Left ventricle myocardium inferior (tissue), 1 donor: ENCODE measurements at regions not wholly inside any gene's neighbourhood (a gene's known extent, or its start where the extent isn't known, plus 50 kb on each side); places are given as distances from the start of the nearest gene placed in this dataset.

Experiments
- DNase-seq: peaks from one replicate; pipeline ENCODE4 v3.0.0-alpha.2; 2020
- H3K27ac ChIP-seq: fragments of 200-600 bp; replicated peaks from 2 replicates; pipeline ENCODE4 v1.8.0; 2021
- H3K27me3 ChIP-seq: fragments of 200-600 bp; 2 replicates; pipeline ENCODE4 v1.8.0; 2021; ENCODE audit warnings: low read depth
- H3K36me3 ChIP-seq: fragments of 200-600 bp; 2 replicates; pipeline ENCODE4 v1.8.0; 2021
- H3K4me1 ChIP-seq: fragments of 200-600 bp; 2 replicates; pipeline ENCODE4 v1.8.0; 2021
- H3K4me3 ChIP-seq: fragments of 200-600 bp; 2 replicates; pipeline ENCODE4 v1.8.0; 2021; ENCODE audit warnings: mild to moderate bottlenecking, moderate library complexity
- H3K9me3 ChIP-seq: fragments of 200-600 bp; replicated peaks from 2 replicates; pipeline ENCODE4 v1.8.0; 2021
- intact Hi-C: fragments of 100-400 bp; cut with micrococcal nuclease; formaldehyde crosslinking; loops from one replicate; pipeline ENCODE4 v1.11.0; 2022
- TF ChIP-seq, protein P1 (sequence below): fragments of 200-600 bp; IDR thresholded peaks from 2 replicates; pipeline ENCODE4 v1.8.0; 2021; ENCODE audit warnings: antibody characterized with exemption, mild to moderate bottlenecking, borderline replicate concordance
- donor health status: DM: no; HTN: yes; CAD: no; lungs with severe emphysema.

DNA sequence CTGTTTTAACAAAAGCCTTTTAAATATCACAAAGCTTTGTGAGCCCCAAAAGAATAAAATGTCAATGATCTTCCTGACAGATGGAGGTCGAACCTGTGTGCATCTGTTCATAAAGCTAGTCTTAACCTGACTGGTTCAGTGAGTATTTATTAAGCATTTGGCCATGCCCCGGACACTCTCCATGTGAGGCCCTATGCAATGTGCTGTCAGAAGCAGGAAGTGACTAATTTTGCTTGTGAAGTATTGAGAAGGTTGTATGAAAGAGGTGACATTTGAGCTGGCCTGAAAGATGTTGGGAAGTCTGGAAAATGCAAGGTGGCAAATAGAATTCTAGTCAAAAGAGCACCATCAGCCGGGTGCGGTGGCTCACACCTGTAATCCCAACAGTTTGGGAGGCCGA, 171.4 kb downstream of the MSL3 start:
- TF ChIP-seq, protein P1, sequence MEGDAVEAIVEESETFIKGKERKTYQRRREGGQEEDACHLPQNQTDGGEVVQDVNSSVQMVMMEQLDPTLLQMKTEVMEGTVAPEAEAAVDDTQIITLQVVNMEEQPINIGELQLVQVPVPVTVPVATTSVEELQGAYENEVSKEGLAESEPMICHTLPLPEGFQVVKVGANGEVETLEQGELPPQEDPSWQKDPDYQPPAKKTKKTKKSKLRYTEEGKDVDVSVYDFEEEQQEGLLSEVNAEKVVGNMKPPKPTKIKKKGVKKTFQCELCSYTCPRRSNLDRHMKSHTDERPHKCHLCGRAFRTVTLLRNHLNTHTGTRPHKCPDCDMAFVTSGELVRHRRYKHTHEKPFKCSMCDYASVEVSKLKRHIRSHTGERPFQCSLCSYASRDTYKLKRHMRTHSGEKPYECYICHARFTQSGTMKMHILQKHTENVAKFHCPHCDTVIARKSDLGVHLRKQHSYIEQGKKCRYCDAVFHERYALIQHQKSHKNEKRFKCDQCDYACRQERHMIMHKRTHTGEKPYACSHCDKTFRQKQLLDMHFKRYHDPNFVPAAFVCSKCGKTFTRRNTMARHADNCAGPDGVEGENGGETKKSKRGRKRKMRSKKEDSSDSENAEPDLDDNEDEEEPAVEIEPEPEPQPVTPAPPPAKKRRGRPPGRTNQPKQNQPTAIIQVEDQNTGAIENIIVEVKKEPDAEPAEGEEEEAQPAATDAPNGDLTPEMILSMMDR, result no peak
- intact Hi-C loops, result no loop called here
- no peak overlapping the region for H3K4me3 ChIP-seq
- peaks cover 2% of the 10 kb centered on the region for H3K9me3 ChIP-seq
- no peak overlapping the region for H3K27ac ChIP-seq
- H3K4me1 ChIP-seq, result no peaks in the 10 kb centered on the region
- no peaks in the 10 kb centered on the region for H3K36me3 ChIP-seq
- no peak for DNase-seq
- H3K27me3 ChIP-seq, result no peaks in the 10 kb centered on the region

DNA sequence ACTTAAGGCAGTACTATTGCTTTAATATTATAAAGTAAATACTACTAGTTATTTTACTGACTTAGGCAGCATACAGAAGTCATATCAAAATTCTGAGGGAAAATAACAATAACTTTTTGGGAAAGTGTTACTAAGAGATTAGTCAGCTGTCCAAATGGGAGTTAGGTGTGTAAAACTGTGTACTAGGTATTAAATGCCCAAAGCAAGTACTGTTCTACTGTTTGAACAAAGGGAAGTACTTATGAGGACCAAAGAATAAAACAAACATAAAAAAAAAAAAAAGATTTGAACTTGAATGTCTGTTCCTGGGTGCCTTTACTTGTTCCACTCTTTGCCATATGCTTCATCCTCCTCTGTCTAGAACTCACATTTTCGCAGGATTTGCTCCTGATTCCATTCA, 174.4 kb downstream of the MSL3 start:
- DNase-seq, result no peak
- H3K27ac ChIP-seq, result no peak overlapping the region
- no peaks in the 10 kb centered on the region for H3K9me3 ChIP-seq
- no peak overlapping the region for H3K4me3 ChIP-seq
- H3K36me3 ChIP-seq, result no peaks in the 10 kb centered on the region
- intact Hi-C loops, result no loop called here
- no peaks in the 10 kb centered on the region for H3K4me1 ChIP-seq
- H3K27me3 ChIP-seq, result no peaks in the 10 kb centered on the region
- TF ChIP-seq, protein P1, result no peak

DNA sequence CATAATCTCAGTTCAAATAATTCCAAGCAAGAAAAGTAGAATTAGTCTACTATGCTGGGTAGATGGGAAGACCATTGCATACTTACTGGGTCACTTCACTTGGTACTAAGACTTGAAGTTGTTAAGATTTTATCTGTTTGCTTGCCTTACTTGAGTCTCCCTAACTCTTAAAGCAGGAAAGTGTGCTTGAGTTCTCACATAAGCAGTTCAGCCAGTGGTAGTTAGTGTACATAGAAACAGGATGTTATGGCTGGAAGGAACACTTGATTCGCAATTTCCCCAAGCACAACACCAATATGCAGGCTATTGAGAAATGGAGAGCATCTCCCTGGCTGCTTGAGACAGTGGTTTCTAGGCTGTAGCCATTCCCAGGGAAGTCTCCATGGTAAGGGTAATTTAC, 176.1 kb downstream of the MSL3 start:
- TF ChIP-seq, protein P1, result no peak

DNA sequence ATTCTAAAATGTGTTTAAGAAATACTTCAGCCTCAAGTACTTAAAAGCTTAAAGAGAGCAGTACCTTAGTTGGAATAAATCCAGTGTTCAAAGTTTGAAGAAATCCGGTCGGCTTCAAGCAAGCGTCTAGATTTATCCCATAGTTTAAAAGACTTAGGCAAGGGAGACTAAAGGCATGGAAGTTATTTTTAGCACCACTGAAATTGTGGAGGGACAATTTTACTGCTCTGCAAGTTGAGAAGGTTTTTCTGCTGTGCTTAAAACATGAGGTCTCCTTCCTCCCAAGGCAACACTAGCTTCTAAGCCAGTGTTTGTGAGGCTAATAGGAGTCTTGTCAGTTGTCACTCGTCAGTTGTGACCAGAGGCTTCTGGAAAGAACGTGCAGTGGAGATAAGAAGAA, 183.5 kb downstream of the MSL3 start:
- H3K27ac ChIP-seq, result no peak overlapping the region
- DNase-seq, result no peak
- H3K27me3 ChIP-seq, result no peaks in the 10 kb centered on the region
- no peaks in the 10 kb centered on the region for H3K9me3 ChIP-seq
- no peaks in the 10 kb centered on the region for H3K36me3 ChIP-seq
- intact Hi-C loops, result no loop called here
- H3K4me3 ChIP-seq, result no peak overlapping the region
- TF ChIP-seq, protein P1, result no peak
- H3K4me1 ChIP-seq, result no peaks in the 10 kb centered on the region

More for the DNA sequence above, 176.1 kb downstream of the MSL3 start:
- H3K4me1 ChIP-seq, result no peaks in the 10 kb centered on the region
- DNase-seq, result no peak
- no peaks in the 10 kb centered on the region for H3K36me3 ChIP-seq
- no peak overlapping the region for H3K27ac ChIP-seq
- no peak overlapping the region for H3K4me3 ChIP-seq
- intact Hi-C loops, result no loop called here
- H3K27me3 ChIP-seq, result no peaks in the 10 kb centered on the region
- H3K9me3 ChIP-seq, result no peaks in the 10 kb centered on the region

DNA sequence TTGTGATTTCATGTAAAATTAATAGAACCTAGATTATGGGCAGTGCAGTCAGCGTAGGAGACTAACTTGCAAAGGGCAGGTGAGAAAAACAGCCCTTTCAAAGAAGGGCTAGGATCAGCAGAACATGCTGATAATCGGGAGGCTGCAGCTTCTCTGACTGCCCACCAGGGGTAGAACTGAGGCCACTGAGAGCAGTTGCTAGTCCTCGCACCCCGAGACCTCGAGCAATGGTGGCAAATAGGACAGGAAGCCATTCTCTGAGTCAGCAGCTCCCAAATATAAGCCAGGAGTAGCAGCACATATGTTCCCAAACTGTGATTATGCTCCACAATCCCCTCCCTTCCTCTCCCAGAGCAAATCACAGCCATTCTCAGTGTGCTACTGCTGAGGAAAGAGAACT, 186.5 kb downstream of the MSL3 start:
- TF ChIP-seq, protein P1, result peak; percentile 55
- no peaks in the 10 kb centered on the region for H3K36me3 ChIP-seq

DNA sequence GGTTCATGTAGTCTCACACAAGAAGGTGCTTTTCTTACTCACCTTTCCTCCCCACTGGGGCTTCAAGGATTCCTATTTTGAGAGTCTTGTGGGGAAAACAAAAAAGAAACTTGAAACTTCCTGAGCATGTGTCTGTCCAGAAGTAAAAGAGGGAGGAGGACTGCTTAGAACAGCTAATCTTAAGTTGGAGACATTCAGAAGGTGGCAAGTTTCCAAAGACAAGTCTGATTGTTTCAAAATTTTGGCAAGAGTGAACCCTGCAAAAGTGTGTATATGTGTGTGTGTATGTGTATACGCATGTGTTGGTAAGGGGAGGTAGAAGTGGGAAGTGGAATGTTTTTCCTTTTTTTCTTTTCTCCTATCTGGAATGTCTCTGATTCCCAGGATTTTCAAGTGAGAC, 189.0 kb upstream of the FRMPD4 start:
- TF ChIP-seq, protein P1, result no peak
- no peak for DNase-seq
- no peaks in the 10 kb centered on the region for H3K9me3 ChIP-seq
- H3K36me3 ChIP-seq, result no peaks in the 10 kb centered on the region
- H3K27ac ChIP-seq, result no peak overlapping the region
- H3K4me1 ChIP-seq, result no peaks in the 10 kb centered on the region
- no peak overlapping the region for H3K4me3 ChIP-seq
- intact Hi-C loops, result no loop called here
- H3K27me3 ChIP-seq, result no peaks in the 10 kb centered on the region

More for the DNA sequence above, 186.5 kb downstream of the MSL3 start:
- no peaks in the 10 kb centered on the region for H3K27me3 ChIP-seq
- no peak overlapping the region for H3K4me3 ChIP-seq
- no peaks in the 10 kb centered on the region for H3K4me1 ChIP-seq
- no peaks in the 10 kb centered on the region for H3K9me3 ChIP-seq
- DNase-seq, result no peak
- intact Hi-C loops, result no loop called here
- H3K27ac ChIP-seq, result no peak overlapping the region
